Duodenal mucosa (tissue), 2 donors: ENCODE measurements at regions not wholly inside any gene's neighbourhood (a gene's known extent, or its start where the extent isn't known, plus 50 kb on each side); places are given as distances from the start of the nearest gene placed in this dataset.

Experiments used
- H3K27ac ChIP-seq: one replicate; pipeline ENCODE4 v1.7.0; 2013; ENCODE audit warnings: low read depth, low read length
- H3K27me3 ChIP-seq, 2 donors: one replicate each; pipeline ENCODE4 v1.7.0; 2013; ENCODE audit warnings: low read length in 2 of 2, control low read depth in 1 of 2; ENCODE audit not compliant: insufficient read depth in 2 of 2, control insufficient read depth in 1 of 2
- H3K36me3 ChIP-seq, 2 donors: one replicate each; pipeline ENCODE4 v1.7.0; 2013; ENCODE audit warnings: low read length in 2 of 2, control low read depth in 1 of 2; ENCODE audit not compliant: insufficient read depth in 2 of 2, control insufficient read depth in 1 of 2
- H3K4me1 ChIP-seq, 2 donors: one replicate each; pipeline ENCODE4 v1.7.0; 2013; ENCODE audit warnings: low read length in 2 of 2, control low read depth in 1 of 2; ENCODE audit not compliant: insufficient read depth in 2 of 2, control insufficient read depth in 1 of 2
- H3K4me3 ChIP-seq, 2 donors: one replicate each; pipeline ENCODE4 v1.7.0; 2013; ENCODE audit warnings: low read length in 2 of 2, low read depth in 1 of 2
- H3K9ac ChIP-seq, 2 donors: one replicate each; pipeline ENCODE4 v1.7.0; 2013; ENCODE audit warnings: low read length in 2 of 2, low read depth in 1 of 2
- H3K9me3 ChIP-seq, 2 donors: one replicate each; pipeline ENCODE4 v1.7.0; 2013; ENCODE audit warnings: low read length in 2 of 2, control low read depth in 1 of 2; ENCODE audit not compliant: control insufficient read depth in 1 of 2

- Histone ChIP-seq H3K9me3 (no peaks in the 10 kb centered on the region), H3K27ac (no peak overlapping the region), H3K4me3 (no peak overlapping the region), H3K9ac (no peak overlapping the region), H3K27me3 (no peaks in the 10 kb centered on the region), H3K4me1 (no peaks in the 10 kb centered on the region), H3K36me3 (no peaks in the 10 kb centered on the region)
Measured at GRCh38 chr13:104014803-104015645, 948.8 kb upstream of the SLC10A2 start.

GRCh38 chr13:104011505-104012241 lies 945.5 kb upstream of the SLC10A2 start:
- Histone ChIP-seq H3K4me1 (no peaks in the 10 kb centered on the region), H3K27ac (no peak overlapping the region), H3K9me3 (no peaks in the 10 kb centered on the region), H3K27me3 (no peaks in the 10 kb centered on the region), H3K9ac (no peak overlapping the region), H3K4me3 (no peak overlapping the region), H3K36me3 (no peaks in the 10 kb centered on the region)

GRCh38 chr13:104008541-104009435 lies 942.6 kb upstream of the SLC10A2 start:
- no peak overlapping the region for H3K9ac ChIP-seq
- H3K36me3 ChIP-seq, result no peaks in the 10 kb centered on the region
- no peaks in the 10 kb centered on the region for H3K4me1 ChIP-seq
- no peak overlapping the region for H3K27ac ChIP-seq
- H3K9me3 ChIP-seq, result no peaks in the 10 kb centered on the region
- no peak overlapping the region for H3K4me3 ChIP-seq
- no peaks in the 10 kb centered on the region for H3K27me3 ChIP-seq

- Histone ChIP-seq H3K4me1 (no peaks in the 10 kb centered on the region), H3K27ac (no peak overlapping the region), H3K36me3 (no peaks in the 10 kb centered on the region), H3K9me3 (no peaks in the 10 kb centered on the region), H3K9ac (no peak overlapping the region), H3K27me3 (no peaks in the 10 kb centered on the region), H3K4me3 (no peak overlapping the region)
Measured at GRCh38 chr13:104008075-104008474, 941.9 kb upstream of the SLC10A2 start.

GRCh38 chr13:104006625-104007075 lies 940.4 kb upstream of the SLC10A2 start:
- Histone ChIP-seq H3K36me3 (no peaks in the 10 kb centered on the region), H3K4me3 (no peak overlapping the region), H3K9ac (no peak overlapping the region), H3K27ac (no peak overlapping the region), H3K9me3 (no peaks in the 10 kb centered on the region), H3K4me1 (no peaks in the 10 kb centered on the region), H3K27me3 (no peaks in the 10 kb centered on the region)

GRCh38 chr13:104004572-104004971 lies 938.4 kb upstream of the SLC10A2 start:
- H3K4me3 ChIP-seq, result no peak overlapping the region
- H3K4me1 ChIP-seq, result no peaks in the 10 kb centered on the region
- H3K27ac ChIP-seq, result no peak overlapping the region
- no peaks in the 10 kb centered on the region for H3K27me3 ChIP-seq
- H3K9ac ChIP-seq, result no peak overlapping the region
- no peaks in the 10 kb centered on the region for H3K36me3 ChIP-seq
- H3K9me3 ChIP-seq, result no peaks in the 10 kb centered on the region

- no peaks in the 10 kb centered on the region for H3K4me1 ChIP-seq
- no peaks in the 10 kb centered on the region for H3K36me3 ChIP-seq
- H3K9me3 ChIP-seq, result no peaks in the 10 kb centered on the region
- H3K27ac ChIP-seq, result no peak overlapping the region
- H3K4me3 ChIP-seq, result no peak overlapping the region
- H3K9ac ChIP-seq, result no peak overlapping the region
- H3K27me3 ChIP-seq, result no peaks in the 10 kb centered on the region
Measured at GRCh38 chr13:104002216-104002615, 936.0 kb upstream of the SLC10A2 start.

GRCh38 chr13:104001766-104002165 lies 935.5 kb upstream of the SLC10A2 start:
- Histone ChIP-seq H3K9me3 (no peaks in the 10 kb centered on the region), H3K36me3 (no peaks in the 10 kb centered on the region), H3K4me3 (no peak overlapping the region), H3K27ac (no peak overlapping the region), H3K27me3 (no peaks in the 10 kb centered on the region), H3K4me1 (no peaks in the 10 kb centered on the region), H3K9ac (no peak overlapping the region)

GRCh38 chr13:103996733-103997132 lies 930.5 kb upstream of the SLC10A2 start:
- no peak overlapping the region for H3K9ac ChIP-seq
- no peak overlapping the region for H3K27ac ChIP-seq
- no peaks in the 10 kb centered on the region for H3K4me1 ChIP-seq
- H3K9me3 ChIP-seq, result no peaks in the 10 kb centered on the region
- no peaks in the 10 kb centered on the region for H3K36me3 ChIP-seq
- no peaks in the 10 kb centered on the region for H3K27me3 ChIP-seq
- H3K4me3 ChIP-seq, result no peak overlapping the region
